ENCODE measurements at regions not wholly inside any gene's neighbourhood (a gene's known extent, or its start where the extent isn't known, plus 50 kb on each side); places are given as distances from the start of the nearest gene placed in this dataset.

GRCh38 chr9:1845425-1845824, 169.7 kb upstream of the SMARCA2 start:
- H3K36me3 ChIP-seq: no peaks in the 10 kb centered on the region

GRCh38 chr9:1855726-1856125, 159.4 kb upstream of the SMARCA2 start:
- Histone ChIP-seq H3K36me3 (no peaks in the 10 kb centered on the region), H3K9me3 (ENCODE audit: low read depth) (no peaks in the 10 kb centered on the region), H3K27ac (no peak overlapping the region), H3K27me3 (no peaks in the 10 kb centered on the region), H3K4me1 (ENCODE audit: low read depth) (no peaks in the 10 kb centered on the region), H3K4me3 (no peak overlapping the region)
- no peak for DNase-seq (ENCODE audit: low read depth in 1 of 2, low spot score in 1 of 2)
- TF ChIP-seq CTCF (IDR thresholded peaks at IDR 0.05; ENCODE audit: low read depth, low read length): no peak

More at GRCh38 chr9:1845425-1845824, 169.7 kb upstream of the SMARCA2 start:
- TF ChIP-seq CTCF (IDR thresholded peaks at IDR 0.05; ENCODE audit: low read depth, low read length): no peak
- Histone ChIP-seq H3K27me3 (no peaks in the 10 kb centered on the region), H3K4me3 (no peak overlapping the region), H3K27ac (no peak overlapping the region), H3K9me3 (ENCODE audit: low read depth) (no peaks in the 10 kb centered on the region), H3K4me1 (ENCODE audit: low read depth) (peaks cover 14% of the 10 kb centered on the region)
- DNase-seq (ENCODE audit: low read depth in 1 of 2, low spot score in 1 of 2): no peak

- no peak overlapping the region for H3K4me3 ChIP-seq
- no peak for TF ChIP-seq CTCF (IDR thresholded peaks at IDR 0.05; ENCODE audit: low read depth, low read length)
- H3K4me1 ChIP-seq (ENCODE audit: low read depth): no peaks in the 10 kb centered on the region
- H3K27me3 ChIP-seq: no peaks in the 10 kb centered on the region
- DNase-seq (ENCODE audit: low read depth in 1 of 2, low spot score in 1 of 2): no peak
- H3K27ac ChIP-seq: no peak overlapping the region
- no peaks in the 10 kb centered on the region for H3K36me3 ChIP-seq
- H3K9me3 ChIP-seq (ENCODE audit: low read depth): no peaks in the 10 kb centered on the region
These were observed 157.3 kb upstream of the SMARCA2 start for GRCh38 chr9:1857808-1858207.

- H3K4me1 ChIP-seq (ENCODE audit: low read depth): no peaks in the 10 kb centered on the region
- no peak overlapping the region for H3K4me3 ChIP-seq
- H3K27me3 ChIP-seq: no peaks in the 10 kb centered on the region
- H3K9me3 ChIP-seq (ENCODE audit: low read depth): no peaks in the 10 kb centered on the region
- peak; percentile 12 to 63 for DNase-seq (ENCODE audit: low read depth in 1 of 2, low spot score in 1 of 2)
- H3K36me3 ChIP-seq: no peaks in the 10 kb centered on the region
- H3K27ac ChIP-seq: no peak overlapping the region
- peak; percentile 34 for TF ChIP-seq CTCF (IDR thresholded peaks at IDR 0.05; ENCODE audit: low read depth, low read length)
These were observed 145.3 kb upstream of the SMARCA2 start for GRCh38 chr9:1869843-1870242.

GRCh38 chr9:1870915-1871314, 144.2 kb upstream of the SMARCA2 start:
- no peak for DNase-seq (ENCODE audit: low read depth in 1 of 2, low spot score in 1 of 2)
- TF ChIP-seq CTCF (IDR thresholded peaks at IDR 0.05; ENCODE audit: low read depth, low read length): no peak

More at GRCh38 chr9:1870915-1871314, 144.2 kb upstream of the SMARCA2 start:
- H3K27me3 ChIP-seq: no peaks in the 10 kb centered on the region
- H3K27ac ChIP-seq: no peak overlapping the region
- H3K4me3 ChIP-seq: no peak overlapping the region
- no peaks in the 10 kb centered on the region for H3K9me3 ChIP-seq (ENCODE audit: low read depth)
- H3K36me3 ChIP-seq: no peaks in the 10 kb centered on the region
- H3K4me1 ChIP-seq (ENCODE audit: low read depth): no peaks in the 10 kb centered on the region
